ENCODE measurements at regions not wholly inside any gene's neighbourhood (a gene's known extent, or its start where the extent isn't known, plus 50 kb on each side); places are given as distances from the start of the nearest gene placed in this dataset.

GRCh38 chr2:2692599-2693389 is 361.7 kb upstream of the MYT1L start:
- TF ChIP-seq, protein P1, sequence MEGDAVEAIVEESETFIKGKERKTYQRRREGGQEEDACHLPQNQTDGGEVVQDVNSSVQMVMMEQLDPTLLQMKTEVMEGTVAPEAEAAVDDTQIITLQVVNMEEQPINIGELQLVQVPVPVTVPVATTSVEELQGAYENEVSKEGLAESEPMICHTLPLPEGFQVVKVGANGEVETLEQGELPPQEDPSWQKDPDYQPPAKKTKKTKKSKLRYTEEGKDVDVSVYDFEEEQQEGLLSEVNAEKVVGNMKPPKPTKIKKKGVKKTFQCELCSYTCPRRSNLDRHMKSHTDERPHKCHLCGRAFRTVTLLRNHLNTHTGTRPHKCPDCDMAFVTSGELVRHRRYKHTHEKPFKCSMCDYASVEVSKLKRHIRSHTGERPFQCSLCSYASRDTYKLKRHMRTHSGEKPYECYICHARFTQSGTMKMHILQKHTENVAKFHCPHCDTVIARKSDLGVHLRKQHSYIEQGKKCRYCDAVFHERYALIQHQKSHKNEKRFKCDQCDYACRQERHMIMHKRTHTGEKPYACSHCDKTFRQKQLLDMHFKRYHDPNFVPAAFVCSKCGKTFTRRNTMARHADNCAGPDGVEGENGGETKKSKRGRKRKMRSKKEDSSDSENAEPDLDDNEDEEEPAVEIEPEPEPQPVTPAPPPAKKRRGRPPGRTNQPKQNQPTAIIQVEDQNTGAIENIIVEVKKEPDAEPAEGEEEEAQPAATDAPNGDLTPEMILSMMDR (IDR thresholded peaks at IDR 0.05) = no peak
- TF ChIP-seq POLR2A (IDR thresholded peaks at IDR 0.05) (no peak), POLR2AphosphoS5 (IDR thresholded peaks at IDR 0.05) (no peak)
